Stomach smooth muscle (tissue), 2 donors: ENCODE measurements at regions not wholly inside any gene's neighbourhood (a gene's known extent, or its start where the extent isn't known, plus 50 kb on each side); places are given as distances from the start of the nearest gene placed in this dataset.

Source experiments
- H3K27ac ChIP-seq: one replicate; pipeline ENCODE4 v1.7.0; 2013; ENCODE audit warnings: mild to moderate bottlenecking, low read length, inconsistent platforms
- H3K27me3 ChIP-seq, 2 donors: one replicate each; pipeline ENCODE4 v1.7.0; 2013; ENCODE audit warnings: low read length in 2 of 2; ENCODE audit not compliant: insufficient read depth in 2 of 2, control insufficient read depth in 1 of 2
- H3K36me3 ChIP-seq, 2 donors: one replicate each; pipeline ENCODE4 v1.7.0; 2013; ENCODE audit warnings: low read length in 2 of 2; ENCODE audit not compliant: control insufficient read depth in 2 of 2, insufficient read depth in 2 of 2
- H3K4me1 ChIP-seq: one replicate; pipeline ENCODE4 v1.7.0; 2013; ENCODE audit warnings: low read length; ENCODE audit not compliant: control insufficient read depth, insufficient read depth
- H3K4me3 ChIP-seq, 2 donors: one replicate each; pipeline ENCODE4 v1.7.0; 2013; ENCODE audit warnings: low read length in 2 of 2
- H3K9ac ChIP-seq, 2 donors: one replicate each; pipeline ENCODE4 v1.7.0; 2013; ENCODE audit warnings: low read length in 2 of 2, mild to moderate bottlenecking in 1 of 2
- H3K9me3 ChIP-seq, 2 donors: one replicate each; pipeline ENCODE4 v1.7.0; 2013; ENCODE audit warnings: low read length in 2 of 2; ENCODE audit not compliant: control insufficient read depth in 2 of 2
- donor health status: healthy.
- donor health status: Pancreatic carcinoma.

- H3K4me1 ChIP-seq, result no peaks in the 10 kb centered on the region
- H3K9ac ChIP-seq, result no peak overlapping the region
- H3K9me3 ChIP-seq, result peaks cover 3 to 6% of the 10 kb centered on the region in 2 donors
- no peaks in the 10 kb centered on the region for H3K36me3 ChIP-seq
- H3K27me3 ChIP-seq, result no peaks in the 10 kb centered on the region
- H3K27ac ChIP-seq, result no peak overlapping the region
- no peak overlapping the region for H3K4me3 ChIP-seq
Observed at GRCh38 chr10:7478727-7479457, 68.1 kb upstream of the SFMBT2 start.

DNA sequence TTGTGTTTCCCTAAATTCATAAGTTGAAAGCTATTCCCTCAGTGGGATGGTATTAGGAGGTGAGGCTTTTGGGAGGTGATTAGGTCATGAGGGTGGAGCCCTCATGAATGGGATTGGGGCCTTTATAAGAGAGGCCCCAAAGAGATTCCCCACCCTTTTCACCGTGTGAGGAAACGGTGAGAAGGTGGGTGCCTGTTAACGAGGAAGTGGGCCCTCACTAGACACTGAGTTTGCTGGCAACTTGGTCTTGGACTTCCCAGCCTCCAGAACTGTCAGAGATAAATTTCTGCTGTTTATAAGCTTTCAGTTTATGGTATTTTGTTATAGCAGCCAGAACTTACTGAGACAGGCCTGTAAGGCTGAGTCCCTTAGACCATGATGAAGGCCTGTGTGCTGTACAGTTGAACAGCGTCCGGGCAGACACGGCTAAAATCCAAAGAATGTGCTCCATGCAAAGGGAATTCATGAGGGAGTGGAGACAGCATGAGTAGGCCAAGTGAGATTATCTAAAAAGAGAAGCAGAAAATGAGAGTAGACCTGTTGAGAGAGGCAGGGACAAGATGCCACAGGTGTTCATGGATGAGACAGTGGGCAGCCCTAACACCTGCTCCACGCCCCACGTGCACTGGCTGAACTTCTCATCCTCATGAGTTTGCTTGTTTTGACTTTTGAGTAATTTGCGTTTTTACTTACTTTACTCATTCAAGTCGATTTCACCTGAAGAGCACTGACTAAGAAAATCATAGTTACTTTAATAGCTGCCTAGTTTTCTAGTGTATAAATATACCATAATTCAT lies 66.9 kb upstream of the SFMBT2 start:
- Histone ChIP-seq H3K36me3 (no peaks in the 10 kb centered on the region), H3K4me1 (no peaks in the 10 kb centered on the region), H3K4me3 (no peak overlapping the region), H3K9me3 (peaks cover 3 to 6% of the 10 kb centered on the region in 2 donors), H3K27ac (no peak overlapping the region), H3K27me3 (no peaks in the 10 kb centered on the region), H3K9ac (no peak overlapping the region)

DNA sequence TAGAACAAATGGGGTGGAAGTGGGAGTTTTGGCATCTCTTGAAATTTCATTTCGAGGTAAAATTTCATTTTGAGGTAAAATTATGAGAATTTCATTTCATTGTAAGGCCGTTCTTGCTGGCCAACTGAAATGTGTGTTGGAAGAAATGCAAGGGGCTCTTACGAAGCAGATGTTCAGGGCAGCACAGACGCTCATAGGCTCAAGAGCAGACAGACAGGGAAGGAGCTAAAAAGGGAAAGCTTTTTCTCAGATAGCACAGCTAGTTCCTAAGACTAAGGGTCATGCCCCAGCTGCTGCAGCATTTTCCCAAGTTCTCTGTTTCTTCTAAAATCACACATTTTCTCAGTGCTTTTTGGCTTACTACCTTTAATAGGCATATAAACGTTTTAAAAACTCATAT lies 65.1 kb upstream of the SFMBT2 start:
- H3K36me3 ChIP-seq, result no peaks in the 10 kb centered on the region
- H3K27me3 ChIP-seq, result no peaks in the 10 kb centered on the region

DNA sequence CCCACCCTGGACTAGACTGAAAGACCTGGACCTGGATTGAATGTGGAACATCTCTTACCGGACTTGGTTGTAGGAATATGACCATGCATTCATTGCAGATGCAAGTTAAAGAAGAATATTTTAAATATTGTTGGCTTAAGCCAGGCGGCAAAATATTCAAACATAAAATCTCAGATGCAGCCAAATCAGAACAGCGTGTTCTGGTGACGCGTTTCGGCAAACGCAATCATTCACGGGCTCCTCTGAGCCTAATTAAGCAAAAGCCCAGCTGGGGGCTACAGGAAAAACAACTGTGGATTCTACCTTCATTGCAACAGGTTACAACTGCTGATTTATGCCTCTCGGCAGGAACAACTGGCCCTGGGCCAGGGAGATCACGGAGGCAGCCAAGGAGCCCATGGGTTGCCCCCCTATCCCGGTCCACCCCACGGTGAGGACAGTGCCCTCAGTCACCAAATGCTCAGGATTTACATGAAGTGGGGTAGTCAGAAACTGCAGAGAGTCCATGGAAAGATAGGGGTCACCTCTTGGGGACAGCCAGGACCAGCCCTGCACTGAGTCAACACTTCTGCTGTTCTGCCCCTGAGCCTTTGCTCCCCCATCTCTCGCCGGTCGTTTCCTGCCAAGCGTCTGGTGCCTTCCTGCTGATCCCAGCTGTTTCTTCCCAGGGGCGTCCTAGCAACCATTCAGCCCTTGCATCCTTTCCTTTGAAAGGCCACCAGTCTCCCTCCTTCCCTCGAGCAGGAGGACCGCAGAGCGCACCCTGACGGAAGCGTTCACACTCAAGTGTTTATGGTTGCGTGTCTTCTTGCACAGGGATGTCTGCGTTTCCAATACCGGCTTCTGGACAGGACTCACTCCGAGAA lies 64.4 kb upstream of the SFMBT2 start:
- no peaks in the 10 kb centered on the region for H3K4me1 ChIP-seq
- H3K27ac ChIP-seq, result no peak overlapping the region
- H3K27me3 ChIP-seq, result no peaks in the 10 kb centered on the region
- H3K9me3 ChIP-seq, result peaks cover 3 to 6% of the 10 kb centered on the region in 2 donors
- no peak overlapping the region for H3K9ac ChIP-seq
- H3K36me3 ChIP-seq, result no peaks in the 10 kb centered on the region
- H3K4me3 ChIP-seq, result peak overlapping the region in 1 of 2 donors; percentile 29

More for the DNA sequence above, 65.1 kb upstream of the SFMBT2 start:
- no peak overlapping the region for H3K9ac ChIP-seq
- no peak overlapping the region for H3K4me3 ChIP-seq
- no peak overlapping the region for H3K27ac ChIP-seq
- H3K9me3 ChIP-seq, result peaks cover 3 to 6% of the 10 kb centered on the region in 2 donors
- H3K4me1 ChIP-seq, result no peaks in the 10 kb centered on the region

GRCh38 chr10:7474388-7474787 lies 63.6 kb upstream of the SFMBT2 start:
- Histone ChIP-seq H3K36me3 (no peaks in the 10 kb centered on the region), H3K27ac (no peak overlapping the region), H3K9ac (no peak overlapping the region), H3K9me3 (peaks cover 3 to 6% of the 10 kb centered on the region in 2 donors), H3K4me3 (no peak overlapping the region), H3K4me1 (no peaks in the 10 kb centered on the region), H3K27me3 (no peaks in the 10 kb centered on the region)

GRCh38 chr10:7473474-7473873 lies 62.6 kb upstream of the SFMBT2 start:
- peaks cover 0 to under 1% of the 10 kb centered on the region in 2 donors for H3K27me3 ChIP-seq
- H3K4me3 ChIP-seq, result no peak overlapping the region
- peaks cover 3 to 6% of the 10 kb centered on the region in 2 donors for H3K9me3 ChIP-seq
- no peaks in the 10 kb centered on the region for H3K36me3 ChIP-seq
- no peaks in the 10 kb centered on the region for H3K4me1 ChIP-seq
- no peak overlapping the region for H3K9ac ChIP-seq
- H3K27ac ChIP-seq, result no peak overlapping the region

- H3K36me3 ChIP-seq, result no peaks in the 10 kb centered on the region
- no peak overlapping the region for H3K9ac ChIP-seq
- H3K4me1 ChIP-seq, result no peaks in the 10 kb centered on the region
- no peaks in the 10 kb centered on the region for H3K9me3 ChIP-seq
- no peak overlapping the region for H3K4me3 ChIP-seq
- no peak overlapping the region for H3K27ac ChIP-seq
- H3K27me3 ChIP-seq, result peaks cover 0 to 2% of the 10 kb centered on the region in 2 donors
Observed at GRCh38 chr10:7471720-7472367, 61.0 kb upstream of the SFMBT2 start.

DNA sequence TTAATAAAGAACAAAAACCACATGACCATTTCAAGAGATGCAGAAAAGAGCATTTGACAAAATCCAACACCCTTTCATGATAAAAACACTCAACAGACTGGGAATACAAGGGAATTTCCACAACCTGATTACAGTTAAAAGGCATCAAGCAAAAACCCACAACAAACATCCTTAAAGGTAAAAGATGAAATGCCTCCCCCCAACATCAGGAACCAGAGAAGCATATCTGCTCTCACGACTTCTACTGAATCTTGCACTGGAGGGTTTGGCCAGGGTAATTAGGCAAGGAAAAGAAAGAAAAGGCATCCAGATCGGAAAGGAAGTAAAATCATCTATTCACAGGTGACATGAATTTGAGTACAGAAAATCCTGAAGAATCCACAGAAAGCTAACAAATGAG lies 59.5 kb upstream of the SFMBT2 start:
- Histone ChIP-seq H3K9me3 (no peaks in the 10 kb centered on the region), H3K4me1 (no peaks in the 10 kb centered on the region), H3K27ac (no peak overlapping the region), H3K4me3 (no peak overlapping the region), H3K9ac (no peak overlapping the region), H3K27me3 (peaks cover 0 to 2% of the 10 kb centered on the region in 2 donors), H3K36me3 (no peaks in the 10 kb centered on the region)

DNA sequence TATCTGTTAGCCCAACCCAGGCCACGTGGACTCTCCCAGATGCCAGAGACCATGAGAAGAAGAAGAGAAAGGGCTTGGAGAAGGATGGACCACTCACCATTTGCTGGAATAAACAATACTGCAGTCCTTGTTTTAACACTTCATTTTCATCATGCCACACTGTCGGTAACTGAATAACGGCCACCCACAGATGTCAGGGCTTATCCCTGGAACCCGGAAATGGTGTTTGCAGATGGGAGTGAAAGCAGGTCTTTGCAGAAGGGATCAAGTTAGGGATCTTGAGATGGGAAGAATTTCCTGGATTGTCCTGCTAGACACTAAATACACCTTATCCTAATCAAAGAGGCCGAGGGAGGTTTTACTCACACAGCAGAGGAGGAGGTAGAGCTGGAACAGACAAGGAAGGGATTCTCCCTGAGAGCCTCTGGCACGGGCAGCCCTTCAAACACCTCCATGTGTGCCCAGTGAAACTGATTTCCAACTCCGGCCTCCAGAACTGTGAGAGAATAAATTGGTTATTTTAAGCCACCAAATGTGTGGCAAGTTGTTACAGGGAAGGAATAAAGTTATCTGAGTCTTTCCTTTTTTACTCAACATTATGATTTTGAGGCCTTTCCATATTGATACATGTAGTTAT lies 56.3 kb upstream of the SFMBT2 start:
- Histone ChIP-seq H3K9me3 (no peaks in the 10 kb centered on the region), H3K9ac (no peak overlapping the region), H3K27ac (no peak overlapping the region), H3K27me3 (peaks cover 0 to 2% of the 10 kb centered on the region in 2 donors), H3K4me3 (no peak overlapping the region), H3K36me3 (no peaks in the 10 kb centered on the region), H3K4me1 (no peaks in the 10 kb centered on the region)

DNA sequence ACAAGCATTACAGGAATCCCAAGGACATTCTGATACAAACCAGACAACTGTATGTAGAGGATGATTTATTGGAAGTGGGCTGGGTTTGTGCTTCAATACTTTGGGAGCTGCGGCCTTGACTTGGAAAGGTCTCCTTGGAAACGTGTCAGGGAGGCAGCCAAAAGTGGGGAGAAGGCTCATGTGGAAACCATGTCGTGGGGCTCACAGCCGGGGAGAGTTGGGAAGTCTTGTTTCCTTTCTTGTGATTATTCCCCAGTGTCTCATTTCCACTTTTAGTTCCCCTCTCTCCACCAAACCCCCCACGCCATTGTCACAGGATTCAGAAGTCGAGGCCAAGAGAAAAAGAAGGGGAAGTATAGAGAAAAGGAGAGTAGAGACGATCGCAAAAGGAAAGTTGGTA lies 53.9 kb upstream of the SFMBT2 start:
- Histone ChIP-seq H3K27ac (no peak overlapping the region), H3K9me3 (no peaks in the 10 kb centered on the region), H3K4me1 (no peaks in the 10 kb centered on the region), H3K4me3 (no peak overlapping the region), H3K27me3 (peaks cover 0 to 2% of the 10 kb centered on the region in 2 donors), H3K36me3 (no peaks in the 10 kb centered on the region), H3K9ac (no peak overlapping the region)
